B cell (primary cell): ENCODE measurements at regions not wholly inside any gene's neighbourhood (a gene's known extent, or its start where the extent isn't known, plus 50 kb on each side); places are given as distances from the start of the nearest gene placed in this dataset.

Source experiments
- ATAC-seq: fragments of 200-7000 bp; cut with Tn5 transposase; one replicate; pipeline ENCODE4 v1.10.0; 2021; ENCODE audit warnings: low read depth, mild to moderate bottlenecking, moderate number of reproducible peaks, moderate library complexity
- CTCF ChIA-PET: fragments of 350-600 bp; sonication (Branson Sonifier 250); formaldehyde crosslinking; loops from one replicate; lab custom pipeline; 2021; ENCODE audit warnings: antibody characterized with exemption, inconsistent platforms; lab: Charles Lee
- POLR2A ChIA-PET: fragments of 350-600 bp; sonication (Branson Sonifier 250); formaldehyde crosslinking; loops from one replicate; lab custom pipeline; 2021; ENCODE audit warnings: antibody characterized with exemption; lab: Charles Lee
- DNase-seq: peaks from one replicate; pipeline ENCODE4 v3.0.0; 2013
- H2AFZ ChIP-seq: 2 replicates; pipeline ENCODE4 v1.6.1; 2012; ENCODE audit warnings: mild to moderate bottlenecking, low read depth, low read length; ENCODE audit not compliant: insufficient read depth, poor library complexity, severe bottlenecking
- H3K27ac ChIP-seq, 2 donors: 1 replicate in 1 of 2; 2 replicates in 1 of 2; pipeline ENCODE4 v1.5.1; 2012 to 2013; ENCODE audit warnings: low read length in 2 of 2, mild to moderate bottlenecking in 2 of 2, moderate library complexity in 1 of 2
- H3K27me3 ChIP-seq, 4 experiments: fragments of 200-600 bp in 1 of 4; sonication (generic) in 1 of 4; replicated peaks in 1 of 4; 1 replicate in 2 of 4; 2 replicates in 2 of 4; pipeline versions ENCODE4 v1.6.1 to v1.7.0; 2013 to 2016; ENCODE audit warnings: low read length in 3 of 4, mild to moderate bottlenecking in 2 of 4, mixed read lengths in 1 of 4, moderate library complexity in 1 of 4; ENCODE audit not compliant: insufficient read depth in 4 of 4, control insufficient read depth in 3 of 4; ENCODE audit errors: control extremely low read depth in 1 of 4
- H3K36me3 ChIP-seq, 2 experiments: replicated peaks in 1 of 2; 1 replicate in 1 of 2; 2 replicates in 1 of 2; pipeline versions ENCODE4 v1.6.1 to v1.7.1; 2013; ENCODE audit warnings: low read length in 1 of 2; ENCODE audit not compliant: insufficient read depth in 2 of 2, control insufficient read depth in 1 of 2; ENCODE audit errors: control extremely low read depth in 1 of 2, extremely low read depth in 1 of 2
- H3K4me1 ChIP-seq, 2 donors: fragments of 200-600 bp in 1 of 2; sonication (generic) in 1 of 2; 1 replicate in 1 of 2; 2 replicates in 1 of 2; pipeline versions ENCODE4 v1.5.1 to v1.6.1; 2013 to 2017; ENCODE audit warnings: low read length in 2 of 2; ENCODE audit not compliant: control insufficient read depth in 2 of 2, insufficient read depth in 2 of 2
- H3K4me2 ChIP-seq: replicated peaks from 2 replicates; pipeline ENCODE3; 2012; ENCODE audit warnings: mild to moderate bottlenecking, low read depth, low read length; ENCODE audit not compliant: poor library complexity, severe bottlenecking
- H3K4me3 ChIP-seq, 5 experiments: fragments of 200-600 bp in 1 of 5; sonication (generic) in 1 of 5; 1 replicate in 3 of 5; 2 replicates in 2 of 5; pipeline versions ENCODE4 v1.5.1 to v1.7.0; 2011 to 2016; ENCODE audit warnings: low read length in 4 of 5, mild to moderate bottlenecking in 4 of 5, low read depth in 2 of 5, control low read depth in 1 of 5, moderate library complexity in 1 of 5; ENCODE audit not compliant: insufficient read depth in 1 of 5; ENCODE audit errors: control extremely low read depth in 1 of 5, extremely low read depth in 1 of 5
- H3K79me2 ChIP-seq: fragments of 200-600 bp; sonication (generic); one replicate; pipeline ENCODE4 v1.6.0; 2016; ENCODE audit warnings: low read length; ENCODE audit not compliant: control insufficient read depth, insufficient read depth
- H3K9ac ChIP-seq: fragments of 200-600 bp; sonication (generic); 2 replicates; pipeline ENCODE4 v1.6.1; 2017; ENCODE audit warnings: mild to moderate bottlenecking, low read length, moderate library complexity
- H3K9me3 ChIP-seq, 3 donors: one replicate each; pipeline versions ENCODE4 v1.6.1 to v1.7.1; 2013; ENCODE audit warnings: low read length in 2 of 3; ENCODE audit not compliant: control insufficient read depth in 2 of 3, insufficient read depth in 1 of 3; ENCODE audit errors: control extremely low read depth in 1 of 3
- H4K20me1 ChIP-seq: 2 replicates; pipeline ENCODE4 v1.6.0; 2012; ENCODE audit warnings: mild to moderate bottlenecking, low read length; ENCODE audit not compliant: insufficient read depth, control insufficient read depth, poor library complexity, severe bottlenecking
- H3K27ac Mint-ChIP-seq: one replicate; pipeline ENCODE4 v1.8.0; 2021; ENCODE audit warnings: mixed read lengths
- H3K27me3 Mint-ChIP-seq: one replicate; pipeline ENCODE4 v1.8.0; 2021; ENCODE audit warnings: mixed read lengths
- H3K4me1 Mint-ChIP-seq: one replicate; pipeline ENCODE4 v1.8.0; 2021; ENCODE audit warnings: mixed read lengths
- H3K4me3 Mint-ChIP-seq: one replicate; pipeline ENCODE4 v1.8.0; 2021; ENCODE audit warnings: mixed read lengths
- H3K9me3 Mint-ChIP-seq: one replicate; pipeline ENCODE4 v1.8.0; 2022; ENCODE audit warnings: mixed read lengths; ENCODE audit not compliant: insufficient read depth
- CTCF ChIP-seq: fragments of 200-600 bp; IDR thresholded peaks from one replicate; pipeline ENCODE4 v1.8.0; 2022; ENCODE audit warnings: antibody characterized with exemption, mild to moderate bottlenecking
- EZH2 ChIP-seq: IDR thresholded peaks from 2 replicates; pipeline ENCODE4 v1.6.1; 2012; ENCODE audit warnings: borderline replicate concordance, low read depth, mild to moderate bottlenecking, moderate library complexity, low read length; ENCODE audit not compliant: insufficient read depth, poor library complexity, severe bottlenecking
- WGBS: methylation state at CpG from one replicate; pipeline ENCODE4 v1.1.5; 2013; ENCODE audit warnings: missing lambda C conversion rate; ENCODE audit not compliant: insufficient coverage; 5-methylcytosine and 5-hydroxymethylcytosine counted together
- intact Hi-C: fragments of 100-400 bp; cut with micrococcal nuclease; formaldehyde crosslinking; loops from one replicate; pipeline ENCODE4 v1.10.0; 2022

- no peak overlapping the region for H3K4me2 ChIP-seq
- CTCF ChIA-PET: no interaction called here
- no peak overlapping the region for H3K27ac Mint-ChIP-seq
- ATAC-seq (no peak), DNase-seq (no peak)
- H3K4me3 Mint-ChIP-seq: no peak overlapping the region
- peaks cover 2% of the 10 kb centered on the region for H3K27me3 Mint-ChIP-seq
- no peaks in the 10 kb centered on the region for H3K27me3 ChIP-seq
- TF ChIP-seq CTCF (no peak), EZH2 (no peak)
- H3K79me2 ChIP-seq: no peaks in the 10 kb centered on the region
- H3K9me3 ChIP-seq: no peaks in the 10 kb centered on the region
- intact Hi-C loops: no loop called here
- H3K27ac ChIP-seq: no peak overlapping the region
- H3K4me1 Mint-ChIP-seq: peaks cover 15% of the 10 kb centered on the region
- no peaks in the 10 kb centered on the region for H3K9me3 Mint-ChIP-seq
- no peaks in the 10 kb centered on the region for H3K36me3 ChIP-seq
- peaks cover 9 to 12% of the 10 kb centered on the region in 2 donors for H3K4me1 ChIP-seq
- 100% methylated on average over 2 of the region's 3 CpGs for WGBS
- H3K4me3 ChIP-seq: no peak overlapping the region
- no peaks in the 10 kb centered on the region for H4K20me1 ChIP-seq
- no peak overlapping the region for H2AFZ ChIP-seq
- POLR2A ChIA-PET: no interaction called here
- no peak overlapping the region for H3K9ac ChIP-seq
Measured at GRCh38 chr5:110366716-110367115, 359.8 kb downstream of the TMEM232 start.
